Endothelial cell of umbilical vein (primary cell): ENCODE measurements at regions not wholly inside any gene's neighbourhood (a gene's known extent, or its start where the extent isn't known, plus 50 kb on each side); places are given as distances from the start of the nearest gene placed in this dataset.

ENCODE experiments used
- BruUV-seq: library from RNA; stranded (reverse); fragments of 400-500 nt; replicated peaks from 2 replicates; lab custom pipeline; 2021; lab: Mats Ljungman, UMichigan
- CTCF ChIA-PET: fragments of 300-600, 350-600 bp; sonication (Branson Sonifier 250); formaldehyde crosslinking; loops from one replicate; lab custom pipeline; 2021; ENCODE audit warnings: antibody characterized with exemption, inconsistent platforms; lab: Charles Lee
- POLR2A ChIA-PET: fragments of 300-600, 350-600 bp; sonication (Branson Sonifier 250); formaldehyde crosslinking; loops from one replicate; lab custom pipeline; 2021; ENCODE audit warnings: antibody characterized with exemption, inconsistent platforms; lab: Charles Lee
- DNase-seq: peaks from one replicate; pipeline ENCODE4 v3.0.0-alpha.2; 2011; ENCODE audit warnings: low read depth, low spot score
- FAIRE-seq: peaks from 2 replicates; lab custom pipeline; 2011; peaks lifted over from hg19 to GRCh38; lab: Jason Lieb, UNC
- H2AFZ ChIP-seq: 2 replicates; pipeline ENCODE4 v1.6.0; 2012; ENCODE audit warnings: low read depth, low read length, control low read depth, inconsistent platforms
- H3K27ac ChIP-seq: 2 replicates; pipeline ENCODE4 v1.5.1; 2011; ENCODE audit warnings: low read depth, mild to moderate bottlenecking, control low read depth, low read length, moderate library complexity; ENCODE audit not compliant: insufficient read depth
- H3K27me3 ChIP-seq, 2 experiments: 2 replicates each; pipeline versions ENCODE4 v1.6.0 to v1.6.1; 2011; ENCODE audit warnings: low read length in 2 of 2, mixed read lengths in 1 of 2; ENCODE audit not compliant: control insufficient read depth in 2 of 2, insufficient read depth in 2 of 2
- H3K36me3 ChIP-seq, 2 experiments: 2 replicates in 1 of 2; 3 replicates in 1 of 2; pipeline ENCODE4 v1.5.1; 2011; ENCODE audit warnings: low read length in 2 of 2, mild to moderate bottlenecking in 1 of 2, moderate library complexity in 1 of 2; ENCODE audit not compliant: control insufficient read depth in 2 of 2, insufficient read depth in 2 of 2; ENCODE audit errors: extremely low read depth in 1 of 2
- H3K4me1 ChIP-seq: 3 replicates; pipeline ENCODE4 v1.5.1; 2011; ENCODE audit warnings: mild to moderate bottlenecking, low read length; ENCODE audit not compliant: control insufficient read depth, insufficient read depth; ENCODE audit errors: extremely low read depth
- H3K4me2 ChIP-seq: 2 replicates; pipeline ENCODE4 v1.6.1; 2011; ENCODE audit warnings: low read length, control low read depth, mixed read lengths; ENCODE audit not compliant: insufficient read depth
- H3K4me3 ChIP-seq, 3 experiments: fragments of 200-600 bp in 1 of 3; sonication (generic), shearing (Covaris generic) in 1 of 3; replicated peaks in 1 of 3; 2 replicates each; pipeline ENCODE4 v1.5.1; 2011 to 2016; ENCODE audit warnings: control low read depth in 3 of 3, low read length in 3 of 3, mild to moderate bottlenecking in 2 of 3, inconsistent platforms in 1 of 3, low read depth in 1 of 3, moderate library complexity in 1 of 3; ENCODE audit not compliant: insufficient read depth in 1 of 3
- H3K79me2 ChIP-seq: 2 replicates; pipeline ENCODE4 v1.6.0; 2012; ENCODE audit warnings: low read length, inconsistent platforms; ENCODE audit not compliant: control insufficient read depth, insufficient read depth
- H3K9ac ChIP-seq: replicated peaks from 2 replicates; pipeline ENCODE3; 2011; ENCODE audit warnings: low read length, control low read depth; ENCODE audit not compliant: insufficient read depth; ENCODE audit errors: extremely low read depth
- H3K9me1 ChIP-seq: replicated peaks from 3 replicates; pipeline ENCODE4 v1.6.0; 2011; ENCODE audit warnings: mild to moderate bottlenecking, low read length; ENCODE audit not compliant: control insufficient read depth, insufficient read depth; ENCODE audit errors: extremely low read depth
- H3K9me3 ChIP-seq: replicated peaks from 2 replicates; pipeline ENCODE4 v1.5.1; 2012; ENCODE audit warnings: low read length, inconsistent platforms; ENCODE audit not compliant: control insufficient read depth, insufficient read depth
- H4K20me1 ChIP-seq: replicated peaks from 2 replicates; pipeline ENCODE3; 2011; ENCODE audit warnings: mild to moderate bottlenecking, low read length; ENCODE audit not compliant: control insufficient read depth, insufficient read depth; ENCODE audit errors: extremely low read depth
- CTCF ChIP-seq, 2 donors: IDR thresholded peaks; 1 replicate in 1 of 2; 2 replicates in 1 of 2; pipeline ENCODE4 v1.5.1; 2011; ENCODE audit warnings: low read length in 2 of 2, mild to moderate bottlenecking in 2 of 2, moderate library complexity in 2 of 2, control low read depth in 1 of 2, inconsistent platforms in 1 of 2, low read depth in 1 of 2; ENCODE audit not compliant: insufficient read depth in 1 of 2; ENCODE audit errors: extremely low read depth in 1 of 2
- EZH2 ChIP-seq: IDR thresholded peaks from 2 replicates; pipeline ENCODE4 v1.6.1; 2012; ENCODE audit warnings: borderline replicate concordance, low read depth, mild to moderate bottlenecking, moderate library complexity, low read length, inconsistent platforms; ENCODE audit not compliant: severe bottlenecking
- FOS ChIP-seq: IDR thresholded peaks from 2 replicates; pipeline ENCODE4 v1.6.1; 2011; ENCODE audit warnings: mild to moderate bottlenecking, low read length, moderate library complexity, borderline replicate concordance; ENCODE audit not compliant: insufficient read depth
- GATA2 ChIP-seq: IDR thresholded peaks from 2 replicates; pipeline ENCODE4 v1.7.0; 2011; ENCODE audit warnings: low read depth, mild to moderate bottlenecking, moderate library complexity, mixed read lengths, low read length; ENCODE audit not compliant: insufficient read length, insufficient read depth
- JUN ChIP-seq: IDR thresholded peaks from 2 replicates; pipeline ENCODE4 v1.6.1; 2011; ENCODE audit warnings: borderline replicate concordance, low read depth; ENCODE audit not compliant: insufficient read length, insufficient read depth
- MAX ChIP-seq: IDR thresholded peaks from 2 replicates; pipeline ENCODE4 v1.6.1; 2011; ENCODE audit not compliant: insufficient read depth, insufficient read length
- MYC ChIP-seq: IDR thresholded peaks from one replicate; pipeline ENCODE4 v1.6.1; 2011; ENCODE audit warnings: mild to moderate bottlenecking, low read depth, low read length
- POLR2A ChIP-seq: IDR thresholded peaks from 2 replicates; pipeline ENCODE4 v1.6.1; 2012; ENCODE audit warnings: low read depth, mild to moderate bottlenecking, control low read depth, low read length
- POLR2AphosphoS5 ChIP-seq: IDR thresholded peaks from 2 replicates; pipeline ENCODE4 v1.6.1; 2012; ENCODE audit warnings: low read depth, mild to moderate bottlenecking, control low read depth, low read length, moderate library complexity; ENCODE audit not compliant: insufficient read depth
- dilution Hi-C: fragments of 300-500 bp; cut with MboI; formaldehyde crosslinking; loops from one replicate; pipeline ENCODE4 v1.15.0; 2019; ENCODE audit warnings: low sequenced_read_pairs; ENCODE audit not compliant: extremely low pct_ligation_motif_present
- intact Hi-C: fragments of 100-400 bp; cut with micrococcal nuclease; formaldehyde crosslinking; loops from one replicate; pipeline ENCODE4 v1.10.0; 2022

- Histone ChIP-seq H3K9me3 (no peaks in the 10 kb centered on the region), H3K4me2 (no peak overlapping the region), H3K36me3 (no peaks in the 10 kb centered on the region), H4K20me1 (no peaks in the 10 kb centered on the region), H3K4me3 (no peak overlapping the region), H3K27ac (no peak overlapping the region), H3K9ac (no peak overlapping the region), H3K9me1 (no peaks in the 10 kb centered on the region), H2AFZ (no peak overlapping the region), H3K4me1 (no peaks in the 10 kb centered on the region), H3K27me3 (no peaks in the 10 kb centered on the region), H3K79me2 (no peaks in the 10 kb centered on the region)
- dilution Hi-C loops: no loop called here
- intact Hi-C loops: no loop called here
- CTCF ChIA-PET: interaction anchor here (0.6 to 1.3 kb wide), 2 partner anchors 16 to 18 kb away, joined by 3 to 5 read pairs; no protein-coding TSS in a partner anchor
- DNase-seq (no peak), FAIRE-seq (no peak)
- POLR2A ChIA-PET: no interaction called here
- no peak for TF ChIP-seq POLR2A
- TF ChIP-seq POLR2AphosphoS5: no peak
- TF ChIP-seq CTCF (IDR thresholded peaks at IDR 0.05; ENCODE audit: extremely low read depth in 1 of 2, insufficient read depth in 1 of 2, low read depth in 1 of 2, low read length in 2 of 2): no peak
- no peak for TF ChIP-seq MYC
- no peak for TF ChIP-seq JUN
- TF ChIP-seq EZH2: no peak
- no peak for TF ChIP-seq GATA2
- TF ChIP-seq FOS: no peak
- TF ChIP-seq MAX: no peak
- no TSS peak for BruUV-seq
Measured at GRCh38 chr5:51860532-51861018, 477.3 kb downstream of the ISL1 start.
